GM19035 (cell line): ENCODE measurements at regions not wholly inside any gene's neighbourhood (a gene's known extent, or its start where the extent isn't known, plus 50 kb on each side); places are given as distances from the start of the nearest gene placed in this dataset.

Experiments used
- ATAC-seq: cut with Tn5 transposase; IDR thresholded peaks from one replicate; pipeline ENCODE4 v1.9.1; 2021; ENCODE audit not compliant: unreplicated experiment

- ATAC-seq, result no peak
These were observed 363.1 kb upstream of the RUNX1 start for GRCh38 chr21:35412231-35412630.

GRCh38 chr21:35411434-35411833 lies 362.3 kb upstream of the RUNX1 start:
- ATAC-seq, result no peak

GRCh38 chr21:35410656-35411055 lies 361.6 kb upstream of the RUNX1 start:
- ATAC-seq, result no peak

GRCh38 chr21:35410123-35410522 lies 361.0 kb upstream of the RUNX1 start:
- ATAC-seq, result no peak

GRCh38 chr21:35408401-35408800 lies 359.3 kb upstream of the RUNX1 start:
- no peak for ATAC-seq

GRCh38 chr21:35406635-35407034 lies 357.5 kb upstream of the RUNX1 start:
- no peak for ATAC-seq

GRCh38 chr21:35405981-35406380 lies 356.9 kb upstream of the RUNX1 start:
- no peak for ATAC-seq

- no peak for ATAC-seq
These were observed 355.1 kb upstream of the RUNX1 start for GRCh38 chr21:35404247-35404646.

GRCh38 chr21:35402061-35402460 lies 353.0 kb upstream of the RUNX1 start:
- no peak for ATAC-seq

GRCh38 chr21:35401476-35401875 lies 352.4 kb upstream of the RUNX1 start:
- ATAC-seq, result no peak

GRCh38 chr21:35400233-35400939 lies 351.3 kb upstream of the RUNX1 start:
- no peak for ATAC-seq

- ATAC-seq, result no peak
These were observed 350.6 kb upstream of the RUNX1 start for GRCh38 chr21:35399706-35400105.

GRCh38 chr21:35399002-35399530 lies 350.0 kb upstream of the RUNX1 start:
- no peak for ATAC-seq

- ATAC-seq, result no peak
These were observed 349.4 kb upstream of the RUNX1 start for GRCh38 chr21:35398346-35398982.

- ATAC-seq, result no peak
These were observed 348.7 kb upstream of the RUNX1 start for GRCh38 chr21:35397781-35398180.

GRCh38 chr21:35396655-35397054 lies 347.6 kb upstream of the RUNX1 start:
- no peak for ATAC-seq

GRCh38 chr21:35395728-35396127 lies 346.6 kb upstream of the RUNX1 start:
- no peak for ATAC-seq

GRCh38 chr21:35394634-35395369 lies 345.7 kb upstream of the RUNX1 start:
- ATAC-seq, result no peak

- no peak for ATAC-seq
These were observed 344.9 kb upstream of the RUNX1 start for GRCh38 chr21:35394049-35394448.

GRCh38 chr21:35390013-35390776 lies 341.1 kb upstream of the RUNX1 start:
- no peak for ATAC-seq

GRCh38 chr21:35386491-35387079 lies 337.5 kb upstream of the RUNX1 start:
- no peak for ATAC-seq
